Natural killer cell treated with Interleukin-12 subunit alpha and Interleukin-12 subunit beta and Interleukin-15 and Interleukin-18, amount 100 ng/mL, for 72 hours (primary cell): ENCODE measurements at regions not wholly inside any gene's neighbourhood (a gene's known extent, or its start where the extent isn't known, plus 50 kb on each side); places are given as distances from the start of the nearest gene placed in this dataset.

Source experiments
- ATAC-seq, 2 donors: fragments of 150-1000 bp; cut with Tn5 transposase in 1 of 2; sonication (Bioruptor Pico), chemical (Tn5 transposase) in 1 of 2; 2 replicates each; pipeline ENCODE4 v1.10.0; 2021
- DNase-seq: peaks from one replicate; pipeline ENCODE4 v3.0.0; 2022; ENCODE audit warnings: low spot score
- H3K27ac Mint-ChIP-seq, 2 donors: 1 replicate in 1 of 2; 2 replicates in 1 of 2; pipeline ENCODE4 v1.8.0; 2022; ENCODE audit warnings: mixed read lengths in 2 of 2, mild to moderate bottlenecking in 1 of 2, moderate library complexity in 1 of 2
- H3K27me3 Mint-ChIP-seq, 2 donors: 1 replicate in 1 of 2; 2 replicates in 1 of 2; pipeline ENCODE4 v1.8.0; 2022; ENCODE audit warnings: mixed read lengths in 2 of 2
- H3K36me3 Mint-ChIP-seq: one replicate; pipeline ENCODE4 v1.8.0; 2022; ENCODE audit warnings: mixed read lengths
- H3K4me1 Mint-ChIP-seq, 2 donors: 1 replicate in 1 of 2; 2 replicates in 1 of 2; pipeline ENCODE4 v1.8.0; 2022; ENCODE audit warnings: low read depth in 2 of 2, mixed read lengths in 2 of 2, mild to moderate bottlenecking in 1 of 2
- H3K4me3 Mint-ChIP-seq: one replicate; pipeline ENCODE4 v1.8.0; 2022; ENCODE audit warnings: mixed read lengths
- H3K9me3 Mint-ChIP-seq: 2 replicates; pipeline ENCODE4 v1.8.0; 2022; ENCODE audit warnings: mixed read lengths

DNA sequence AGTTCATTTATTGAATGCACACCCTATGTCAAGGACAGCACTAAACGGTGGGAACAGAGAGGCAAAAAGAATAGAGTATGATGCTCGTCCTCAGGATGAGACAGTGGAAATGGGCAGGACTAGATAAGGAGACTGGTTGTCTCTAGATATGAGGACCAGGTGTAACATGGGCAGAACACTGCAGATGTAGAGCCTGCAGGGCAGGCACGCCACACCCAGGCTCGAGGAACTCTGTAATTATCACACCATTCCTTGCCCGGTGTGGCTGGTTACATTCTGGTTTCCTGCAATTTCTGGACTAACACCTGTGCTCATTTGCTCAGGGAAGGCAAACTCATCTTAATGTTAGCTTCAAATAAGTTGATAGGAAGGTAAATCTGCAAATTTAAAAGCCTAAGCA, 334.4 kb downstream of the DHX15 start:
- Mint-ChIP-seq H3K36me3 (no peaks in the 10 kb centered on the region), H3K27me3 (no peaks in the 10 kb centered on the region), H3K27ac (no peak overlapping the region), H3K4me1 (no peaks in the 10 kb centered on the region), H3K4me3 (no peak overlapping the region), H3K9me3 (no peaks in the 10 kb centered on the region)
- peak in 1 of 2 donors; percentile 28 for ATAC-seq
- no peak for DNase-seq

GRCh38 chr4:24248674-24249630, 335.4 kb downstream of the DHX15 start:
- DNase-seq = no peak
- no peak for ATAC-seq
- H3K4me3 Mint-ChIP-seq = no peak overlapping the region
- H3K27me3 Mint-ChIP-seq = peaks cover 0 to 4% of the 10 kb centered on the region in 2 donors
- H3K4me1 Mint-ChIP-seq = no peaks in the 10 kb centered on the region
- H3K27ac Mint-ChIP-seq = no peak overlapping the region
- H3K36me3 Mint-ChIP-seq = no peaks in the 10 kb centered on the region
- no peaks in the 10 kb centered on the region for H3K9me3 Mint-ChIP-seq

- ATAC-seq = no peak
- H3K9me3 Mint-ChIP-seq = no peaks in the 10 kb centered on the region
- no peaks in the 10 kb centered on the region for H3K4me1 Mint-ChIP-seq
- DNase-seq = no peak
- no peak overlapping the region for H3K27ac Mint-ChIP-seq
- no peak overlapping the region for H3K4me3 Mint-ChIP-seq
- peaks cover 0 to 4% of the 10 kb centered on the region in 2 donors for H3K27me3 Mint-ChIP-seq
- no peaks in the 10 kb centered on the region for H3K36me3 Mint-ChIP-seq
These were observed 338.9 kb downstream of the DHX15 start for GRCh38 chr4:24245491-24245820.

GRCh38 chr4:24244663-24245490, 339.5 kb downstream of the DHX15 start:
- no peak overlapping the region for H3K4me3 Mint-ChIP-seq
- H3K27ac Mint-ChIP-seq = no peak overlapping the region
- H3K27me3 Mint-ChIP-seq = peaks cover 0 to 4% of the 10 kb centered on the region in 2 donors
- no peaks in the 10 kb centered on the region for H3K36me3 Mint-ChIP-seq
- ATAC-seq = no peak
- H3K4me1 Mint-ChIP-seq = no peaks in the 10 kb centered on the region
- no peak for DNase-seq
- no peaks in the 10 kb centered on the region for H3K9me3 Mint-ChIP-seq

DNA sequence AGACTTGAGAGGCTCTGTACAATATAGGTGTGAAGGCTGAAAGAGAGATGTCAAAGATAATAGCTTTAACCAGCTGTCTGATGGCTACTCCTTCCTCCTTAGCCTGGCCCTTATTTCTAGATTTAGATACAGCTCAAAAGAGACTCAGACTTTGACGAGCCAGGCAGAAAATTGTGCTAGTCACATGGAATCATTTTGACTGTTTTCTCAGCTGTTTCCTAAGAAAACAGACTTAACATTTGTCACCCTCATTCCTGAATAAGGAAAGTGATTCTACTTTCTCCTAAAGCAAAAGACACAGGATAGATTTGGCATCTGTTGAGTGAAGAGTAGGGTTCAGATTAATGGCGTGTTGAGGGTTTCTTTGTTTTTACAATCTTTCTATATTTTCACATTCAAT, 340.7 kb downstream of the DHX15 start:
- Mint-ChIP-seq H3K27ac (no peak overlapping the region), H3K36me3 (no peaks in the 10 kb centered on the region), H3K27me3 (peaks cover 0 to 4% of the 10 kb centered on the region in 2 donors), H3K9me3 (no peaks in the 10 kb centered on the region), H3K4me3 (no peak overlapping the region), H3K4me1 (no peaks in the 10 kb centered on the region)
- DNase-seq (no peak), ATAC-seq (no peak)

GRCh38 chr4:24241511-24241910, 342.8 kb downstream of the DHX15 start:
- peaks cover 0 to 4% of the 10 kb centered on the region in 2 donors for H3K27me3 Mint-ChIP-seq
- ATAC-seq (no peak), DNase-seq (no peak)
- no peaks in the 10 kb centered on the region for H3K9me3 Mint-ChIP-seq
- H3K36me3 Mint-ChIP-seq = no peaks in the 10 kb centered on the region
- no peak overlapping the region for H3K4me3 Mint-ChIP-seq
- no peaks in the 10 kb centered on the region for H3K4me1 Mint-ChIP-seq
- H3K27ac Mint-ChIP-seq = no peak overlapping the region

DNA sequence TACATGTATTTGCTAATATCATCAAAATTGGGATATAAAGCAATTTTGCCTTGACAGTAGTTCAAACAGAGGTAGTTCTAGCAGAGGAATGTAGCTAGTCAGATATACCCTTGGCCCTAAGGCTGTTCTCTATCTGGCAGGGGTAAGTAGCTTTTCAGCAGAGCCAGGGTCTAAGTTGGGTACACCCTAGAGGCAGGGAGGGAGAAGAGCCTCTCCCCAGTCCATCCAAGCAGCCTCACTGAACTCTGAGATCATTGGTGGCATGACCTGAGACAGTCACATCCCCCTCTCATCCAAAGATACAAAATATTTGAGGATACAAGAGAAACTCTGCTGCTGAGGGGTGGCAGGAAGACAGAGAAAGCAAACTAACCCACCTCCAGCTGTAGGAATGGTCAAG, 343.7 kb downstream of the DHX15 start:
- Mint-ChIP-seq H3K4me3 (no peak overlapping the region), H3K36me3 (no peaks in the 10 kb centered on the region), H3K27me3 (peaks cover 0 to 4% of the 10 kb centered on the region in 2 donors), H3K4me1 (no peaks in the 10 kb centered on the region), H3K27ac (no peak overlapping the region), H3K9me3 (no peaks in the 10 kb centered on the region)
- ATAC-seq (no peak), DNase-seq (no peak)

GRCh38 chr4:24237709-24238108, 346.6 kb downstream of the DHX15 start:
- Mint-ChIP-seq H3K36me3 (no peaks in the 10 kb centered on the region), H3K4me3 (no peak overlapping the region), H3K27ac (no peak overlapping the region), H3K4me1 (no peaks in the 10 kb centered on the region), H3K9me3 (no peaks in the 10 kb centered on the region), H3K27me3 (no peaks in the 10 kb centered on the region)
- ATAC-seq = no peak
- DNase-seq = no peak

DNA sequence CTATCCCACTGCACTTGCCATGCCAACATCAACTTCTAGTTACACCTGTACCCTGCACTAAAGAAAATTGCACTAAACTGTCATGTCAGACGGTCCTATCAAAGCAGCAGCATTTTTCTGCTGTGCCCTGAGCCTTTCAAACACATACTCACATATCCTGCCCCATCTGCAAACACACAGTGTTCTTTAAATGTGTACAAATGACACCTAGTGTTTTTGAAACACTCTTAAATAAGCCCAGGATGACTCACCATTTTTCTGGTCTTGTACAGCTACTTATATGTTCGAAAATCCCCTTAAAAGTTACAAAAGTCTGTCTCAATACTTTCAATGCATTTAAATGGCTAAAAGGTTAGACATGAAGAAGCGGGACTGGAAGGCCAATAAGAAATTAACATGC, 346.7 kb upstream of the PPARGC1A start:
- DNase-seq = no peak
- Mint-ChIP-seq H3K36me3 (no peaks in the 10 kb centered on the region), H3K27ac (no peak overlapping the region), H3K27me3 (no peaks in the 10 kb centered on the region), H3K9me3 (peaks cover 3% of the 10 kb centered on the region), H3K4me3 (no peak overlapping the region), H3K4me1 (no peaks in the 10 kb centered on the region)
- no peak for ATAC-seq

GRCh38 chr4:24236120-24236519, 346.3 kb upstream of the PPARGC1A start:
- no peak for ATAC-seq
- no peaks in the 10 kb centered on the region for H3K36me3 Mint-ChIP-seq
- H3K4me1 Mint-ChIP-seq = no peaks in the 10 kb centered on the region
- H3K27ac Mint-ChIP-seq = no peak overlapping the region
- H3K4me3 Mint-ChIP-seq = no peak overlapping the region
- no peaks in the 10 kb centered on the region for H3K27me3 Mint-ChIP-seq
- no peak for DNase-seq
- H3K9me3 Mint-ChIP-seq = peaks cover 3% of the 10 kb centered on the region

- Mint-ChIP-seq H3K36me3 (no peaks in the 10 kb centered on the region), H3K27ac (no peak overlapping the region), H3K9me3 (peaks cover 3% of the 10 kb centered on the region), H3K27me3 (no peaks in the 10 kb centered on the region), H3K4me3 (no peak overlapping the region), H3K4me1 (no peaks in the 10 kb centered on the region)
- DNase-seq (no peak), ATAC-seq (no peak)
These were observed 345.8 kb upstream of the PPARGC1A start for GRCh38 chr4:24235618-24236017.

DNA sequence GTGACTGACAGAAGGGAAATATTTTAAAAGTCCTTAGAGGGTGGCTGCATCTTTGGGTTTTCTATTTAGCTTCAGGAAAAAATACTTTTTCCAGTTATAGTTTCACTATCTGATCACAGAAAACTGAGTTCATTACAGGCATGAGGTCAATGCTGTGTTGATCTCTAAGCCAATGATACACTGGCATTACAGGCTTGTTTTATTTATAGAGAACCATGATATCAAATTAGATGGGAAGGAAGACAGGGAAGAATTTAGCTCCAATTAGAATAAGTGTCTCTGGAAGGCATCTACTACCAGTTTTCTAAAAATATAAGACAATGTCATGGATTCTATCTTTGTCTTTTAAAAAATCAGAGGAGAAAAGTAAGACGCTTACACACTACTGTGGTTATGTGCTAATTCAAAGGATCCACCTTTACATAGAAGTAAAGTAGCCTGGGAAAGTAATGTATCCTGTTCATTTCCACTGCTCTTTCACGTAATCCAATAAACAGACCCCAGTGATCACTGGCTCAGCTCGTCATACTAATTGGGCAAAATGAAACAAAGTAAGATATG, 344.5 kb upstream of the PPARGC1A start:
- H3K4me3 Mint-ChIP-seq = no peak overlapping the region
- no peaks in the 10 kb centered on the region for H3K4me1 Mint-ChIP-seq
- no peak overlapping the region for H3K27ac Mint-ChIP-seq
- no peaks in the 10 kb centered on the region for H3K27me3 Mint-ChIP-seq
- ATAC-seq = no peak
- DNase-seq = no peak
- H3K9me3 Mint-ChIP-seq = peaks cover 6% of the 10 kb centered on the region
- no peaks in the 10 kb centered on the region for H3K36me3 Mint-ChIP-seq

- Mint-ChIP-seq H3K27ac (no peak overlapping the region), H3K4me3 (no peak overlapping the region), H3K4me1 (no peaks in the 10 kb centered on the region), H3K9me3 (peaks cover 6% of the 10 kb centered on the region), H3K36me3 (no peaks in the 10 kb centered on the region), H3K27me3 (no peaks in the 10 kb centered on the region)
- ATAC-seq (no peak), DNase-seq (no peak)
These were observed 341.1 kb upstream of the PPARGC1A start for GRCh38 chr4:24230955-24231354.

DNA sequence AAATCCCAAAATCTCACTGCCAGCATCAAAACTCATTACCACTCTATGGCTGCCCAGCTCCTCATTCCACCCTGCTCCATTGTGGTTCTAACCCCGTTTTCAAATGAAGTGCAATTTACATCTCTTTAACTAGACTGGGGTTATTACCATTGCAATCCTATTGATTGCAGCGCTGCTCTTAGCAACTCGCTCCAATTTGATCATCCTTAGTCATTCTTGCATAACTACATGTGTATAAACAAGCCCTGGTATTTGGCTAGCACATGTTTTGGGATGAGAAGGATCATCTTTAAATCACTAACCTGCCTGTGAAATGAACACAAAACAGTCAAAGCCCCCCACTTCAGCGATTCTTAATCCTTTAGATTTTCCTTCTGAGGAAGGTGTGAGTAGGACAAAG, 340.1 kb upstream of the PPARGC1A start:
- no peak overlapping the region for H3K27ac Mint-ChIP-seq
- no peak for DNase-seq
- peaks cover 10% of the 10 kb centered on the region for H3K9me3 Mint-ChIP-seq
- H3K4me3 Mint-ChIP-seq = no peak overlapping the region
- H3K27me3 Mint-ChIP-seq = no peaks in the 10 kb centered on the region
- no peak for ATAC-seq
- H3K36me3 Mint-ChIP-seq = no peaks in the 10 kb centered on the region
- no peaks in the 10 kb centered on the region for H3K4me1 Mint-ChIP-seq
